MV-4-11 (cell line): ENCODE measurements at regions not wholly inside any gene's neighbourhood (a gene's known extent, or its start where the extent isn't known, plus 50 kb on each side); places are given as distances from the start of the nearest gene placed in this dataset.

Experiments
- DNase-seq: peaks from one replicate; lab custom pipeline; 2025; lab: John Stamatoyannopoulos, UW

- DNase-seq: no peak
These were observed 138.4 kb upstream of the DSCAM start for GRCh38 chr21:40985370-40985769.

- no peak for DNase-seq
These were observed 143.4 kb upstream of the DSCAM start for GRCh38 chr21:40990366-40990765.

- DNase-seq: no peak
These were observed 150.9 kb upstream of the DSCAM start for GRCh38 chr21:40997831-40998230.

- no peak for DNase-seq
These were observed 153.9 kb upstream of the DSCAM start for GRCh38 chr21:41000838-41001237.

GRCh38 chr21:41006636-41007035 lies 159.7 kb upstream of the DSCAM start:
- no peak for DNase-seq

- no peak for DNase-seq
These were observed 159.6 kb upstream of the BACE2 start for GRCh38 chr21:41008351-41008750.

- DNase-seq: peak; percentile 75
These were observed 159.0 kb upstream of the BACE2 start for GRCh38 chr21:41008974-41009373.

- DNase-seq: no peak
These were observed 158.4 kb upstream of the BACE2 start for GRCh38 chr21:41009398-41010100.

- DNase-seq: no peak
These were observed 157.9 kb upstream of the BACE2 start for GRCh38 chr21:41010101-41010435.

GRCh38 chr21:41011098-41011731 lies 156.7 kb upstream of the BACE2 start:
- no peak for DNase-seq

GRCh38 chr21:41011951-41012366 lies 156.0 kb upstream of the BACE2 start:
- DNase-seq: no peak

GRCh38 chr21:41012425-41012824 lies 155.5 kb upstream of the BACE2 start:
- DNase-seq: no peak

GRCh38 chr21:41016472-41016871 lies 151.5 kb upstream of the BACE2 start:
- DNase-seq: no peak

- no peak for DNase-seq
These were observed 149.5 kb upstream of the BACE2 start for GRCh38 chr21:41018431-41018830.

- no peak for DNase-seq
These were observed 144.0 kb upstream of the BACE2 start for GRCh38 chr21:41023936-41024335.

- no peak for DNase-seq
These were observed 143.6 kb upstream of the BACE2 start for GRCh38 chr21:41024341-41024740.

GRCh38 chr21:41024746-41025254 lies 143.2 kb upstream of the BACE2 start:
- no peak for DNase-seq

- no peak for DNase-seq
These were observed 138.4 kb upstream of the BACE2 start for GRCh38 chr21:41029571-41029970.

- DNase-seq: no peak
These were observed 136.2 kb upstream of the BACE2 start for GRCh38 chr21:41031701-41032220.

- no peak for DNase-seq
These were observed 135.4 kb upstream of the BACE2 start for GRCh38 chr21:41032541-41032940.

GRCh38 chr21:41037212-41037611 lies 130.7 kb upstream of the BACE2 start:
- DNase-seq: no peak

- no peak for DNase-seq
These were observed 130.0 kb upstream of the BACE2 start for GRCh38 chr21:41037936-41038335.

- no peak for DNase-seq
These were observed 124.9 kb upstream of the BACE2 start for GRCh38 chr21:41043014-41043413.
